Suppressor macrophage (primary cell): ENCODE measurements at regions not wholly inside any gene's neighbourhood (a gene's known extent, or its start where the extent isn't known, plus 50 kb on each side); places are given as distances from the start of the nearest gene placed in this dataset.

Source experiments
- DNase-seq, 4 experiments: peaks; one replicate each; pipeline ENCODE4 v3.0.0-alpha.2; 2020 to 2022

DNA sequence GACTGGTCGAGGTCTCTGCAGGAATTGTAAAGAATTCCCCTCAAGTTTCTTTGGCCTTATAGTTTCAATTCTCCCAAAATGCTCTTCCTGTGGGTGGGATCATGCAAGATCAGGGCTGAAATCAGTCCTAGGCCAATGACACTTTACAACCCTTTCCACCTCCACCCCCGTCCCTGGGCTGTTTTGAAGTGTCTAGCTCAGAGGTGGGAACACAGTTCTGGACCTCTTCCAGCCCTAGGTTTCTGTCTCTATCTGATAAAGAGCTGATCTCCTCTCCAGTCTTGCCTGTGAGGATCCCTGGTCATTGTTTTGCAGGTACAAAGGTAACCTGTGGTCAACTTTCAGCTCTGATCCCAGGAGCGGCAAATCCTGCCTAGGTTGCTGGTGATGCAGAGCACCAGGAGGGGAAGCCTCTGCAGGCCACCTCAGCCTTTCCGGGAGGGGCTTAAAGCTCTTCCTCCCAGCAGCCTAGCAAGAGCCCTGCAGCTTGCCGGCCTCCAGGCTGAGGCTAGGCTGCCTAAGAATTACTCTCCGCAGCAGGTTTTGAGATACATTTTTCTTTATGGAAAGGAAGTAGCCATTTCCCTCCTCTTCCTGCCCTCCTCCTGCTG, 69.8 kb upstream of the WIPF1 start:
- DNase-seq: peak; percentile 36 to 71 (median 60)

DNA sequence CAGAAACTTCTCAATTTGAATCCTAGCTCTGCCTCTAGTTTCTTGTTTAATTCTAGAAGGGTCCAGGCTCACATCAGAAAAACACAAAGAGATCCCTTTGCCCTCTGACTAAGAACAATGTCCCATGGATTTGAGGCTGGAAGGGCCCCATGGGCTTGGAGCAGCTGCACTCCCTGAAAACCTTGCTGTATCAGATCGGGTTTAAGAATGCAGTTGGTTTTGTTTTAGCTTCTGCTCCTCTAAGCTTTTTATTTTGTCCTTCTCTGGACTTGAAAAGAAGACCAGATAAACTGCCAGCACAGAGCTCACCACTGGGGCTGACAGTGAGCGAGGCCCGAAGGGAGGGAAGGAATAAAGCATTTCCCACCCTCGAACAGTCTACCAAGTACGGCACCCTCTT, 69.2 kb upstream of the WIPF1 start:
- peak in 2 of 4 experiments; percentile 11 to 18 for DNase-seq

DNA sequence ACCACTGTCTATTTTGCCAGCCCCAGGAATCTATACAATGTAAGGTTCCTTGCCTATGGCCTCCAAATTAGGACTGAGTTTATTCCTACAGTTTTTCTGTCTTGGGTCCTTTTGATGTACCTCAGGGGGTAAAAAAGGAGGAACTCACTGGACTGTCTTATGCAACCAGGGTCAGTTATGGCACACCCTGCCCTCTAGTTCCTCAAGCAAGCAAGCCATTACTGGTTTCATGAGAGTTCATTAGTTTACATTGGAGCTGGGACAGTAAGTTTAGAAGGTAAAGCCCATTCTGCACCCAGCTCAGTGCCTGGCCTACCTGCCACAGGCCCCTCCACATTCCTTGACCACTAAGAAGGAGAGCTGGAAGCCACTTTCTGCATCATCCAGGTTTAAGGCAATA, 68.7 kb upstream of the WIPF1 start:
- DNase-seq: peak; percentile 67 to 88 (median 85)

DNA sequence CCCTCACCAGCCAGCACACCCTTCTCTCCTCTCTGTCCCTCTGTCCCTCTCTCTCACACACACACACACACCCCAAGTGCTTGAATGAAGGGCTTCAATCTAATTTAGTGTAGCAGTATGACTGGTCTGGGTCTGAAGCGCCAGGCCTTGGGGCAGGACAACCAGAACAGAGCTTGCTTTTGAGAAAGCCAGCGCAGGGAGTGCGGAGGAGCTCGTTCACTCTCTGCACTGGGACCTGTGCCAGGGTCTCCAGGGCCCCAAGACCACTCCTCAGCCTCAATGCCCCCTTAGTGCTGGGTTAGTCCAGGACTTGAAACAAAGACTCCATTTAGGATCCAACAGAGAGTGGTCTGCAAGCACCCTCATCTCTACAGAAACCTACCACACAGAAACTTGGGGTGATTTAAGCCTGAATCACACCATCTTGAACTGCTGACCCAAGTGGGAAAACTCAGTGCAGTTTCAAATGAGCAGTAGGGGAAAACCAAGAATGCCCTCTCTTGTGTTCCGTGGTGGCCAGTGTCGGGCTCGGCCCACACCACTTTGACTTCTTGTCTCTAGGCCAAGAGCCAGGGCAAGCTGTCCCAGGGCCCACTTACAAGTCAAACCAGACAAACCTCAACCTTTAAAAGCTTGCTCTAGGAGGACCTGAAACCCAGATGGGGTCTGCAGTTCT, 66.6 kb upstream of the WIPF1 start:
- peak; percentile 19 to 65 (median 60) for DNase-seq

DNA sequence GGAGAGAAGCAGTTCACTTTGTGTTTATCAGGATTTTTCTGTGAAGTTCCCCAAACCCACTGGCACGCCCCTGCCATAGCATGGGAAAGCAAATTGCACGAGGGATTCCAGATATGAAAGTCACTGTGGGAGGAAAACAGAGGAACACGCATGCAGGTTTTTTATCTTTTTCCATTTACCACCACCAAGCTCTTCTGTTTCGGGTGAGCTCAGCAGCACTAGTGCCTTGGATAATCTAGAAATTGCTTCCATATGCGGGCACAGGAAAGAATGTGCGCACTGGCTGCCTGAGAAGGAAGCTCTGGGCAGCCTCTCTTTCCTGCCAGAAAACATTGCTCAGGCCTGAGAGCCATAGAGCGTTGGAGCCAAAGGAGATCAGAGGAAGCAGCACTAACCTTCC, 65.9 kb upstream of the WIPF1 start:
- DNase-seq: peak; percentile 61 to 77 (median 73)

DNA sequence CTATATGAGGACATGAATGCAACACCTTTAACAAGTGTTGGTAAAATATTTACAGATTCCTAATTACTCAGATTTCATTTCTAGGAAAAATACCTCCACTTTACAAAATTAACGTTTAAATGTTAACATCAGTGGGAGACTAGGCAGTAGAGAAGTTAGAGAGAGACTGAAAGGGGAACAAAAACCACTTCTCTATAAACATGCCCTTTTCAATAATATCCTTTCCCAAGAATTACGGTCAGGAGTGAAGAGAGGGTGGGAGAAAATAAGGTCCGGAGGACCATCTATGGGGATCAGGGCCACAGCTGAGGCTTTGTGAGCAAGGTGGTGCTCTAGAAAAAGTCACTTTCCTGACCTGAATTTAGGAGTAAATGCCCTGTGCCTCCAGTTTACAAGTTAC, 65.3 kb upstream of the WIPF1 start:
- peak; percentile 23 to 73 (median 56) for DNase-seq

DNA sequence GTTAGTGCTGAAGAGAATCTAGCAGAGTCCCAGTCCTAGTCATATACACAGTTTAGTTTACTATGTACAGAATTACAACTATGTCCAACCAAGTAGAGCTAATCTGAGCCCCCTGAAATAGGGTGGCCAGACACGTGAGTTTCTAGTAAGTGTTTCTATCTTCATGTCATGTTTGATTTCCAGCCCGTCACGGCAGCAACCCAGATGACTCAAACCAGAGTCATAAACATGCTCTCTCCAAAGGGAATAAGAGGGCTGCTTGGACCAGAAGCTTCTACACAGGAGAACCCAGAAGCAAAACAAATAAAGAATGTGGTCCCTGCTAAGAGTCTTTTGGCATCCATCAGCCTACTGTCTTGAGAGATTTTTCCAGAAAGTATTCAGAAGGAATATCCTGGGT, 64.9 kb upstream of the WIPF1 start:
- peak in 2 of 4 experiments; percentile 25 to 33 for DNase-seq

DNA sequence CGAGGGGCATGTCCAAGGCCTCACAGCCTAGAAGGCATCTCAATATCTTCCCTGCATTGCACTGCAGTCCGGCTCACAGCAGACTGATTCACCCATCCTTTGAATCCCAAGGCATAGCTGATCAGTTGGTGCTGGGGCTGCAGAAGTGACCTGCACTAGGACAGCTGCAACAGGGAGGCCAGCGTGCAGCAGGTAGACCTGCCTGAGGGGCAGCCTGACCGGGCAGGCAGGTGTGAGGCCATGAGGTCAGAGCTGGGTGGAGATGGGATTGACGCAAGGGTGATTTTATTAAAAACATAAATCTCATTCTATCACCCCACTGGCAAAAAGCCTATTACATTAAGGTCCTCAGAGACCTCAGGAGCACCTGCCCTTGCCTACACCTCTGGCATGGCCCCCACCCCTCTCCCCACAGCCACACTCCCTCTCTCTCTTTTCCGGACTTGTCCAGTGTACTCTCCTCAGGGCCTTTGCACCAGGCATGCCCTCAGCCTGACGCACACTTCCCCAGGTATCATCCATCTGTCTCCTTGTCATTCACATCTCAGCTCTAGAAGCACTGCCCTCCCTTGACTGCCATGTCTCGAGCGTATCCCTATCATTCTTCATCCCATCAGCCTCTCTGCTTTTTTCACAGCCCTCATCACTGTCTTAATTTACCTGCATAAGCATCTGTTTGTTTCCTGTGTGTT, 63.5 kb upstream of the WIPF1 start:
- DNase-seq: no peak

DNA sequence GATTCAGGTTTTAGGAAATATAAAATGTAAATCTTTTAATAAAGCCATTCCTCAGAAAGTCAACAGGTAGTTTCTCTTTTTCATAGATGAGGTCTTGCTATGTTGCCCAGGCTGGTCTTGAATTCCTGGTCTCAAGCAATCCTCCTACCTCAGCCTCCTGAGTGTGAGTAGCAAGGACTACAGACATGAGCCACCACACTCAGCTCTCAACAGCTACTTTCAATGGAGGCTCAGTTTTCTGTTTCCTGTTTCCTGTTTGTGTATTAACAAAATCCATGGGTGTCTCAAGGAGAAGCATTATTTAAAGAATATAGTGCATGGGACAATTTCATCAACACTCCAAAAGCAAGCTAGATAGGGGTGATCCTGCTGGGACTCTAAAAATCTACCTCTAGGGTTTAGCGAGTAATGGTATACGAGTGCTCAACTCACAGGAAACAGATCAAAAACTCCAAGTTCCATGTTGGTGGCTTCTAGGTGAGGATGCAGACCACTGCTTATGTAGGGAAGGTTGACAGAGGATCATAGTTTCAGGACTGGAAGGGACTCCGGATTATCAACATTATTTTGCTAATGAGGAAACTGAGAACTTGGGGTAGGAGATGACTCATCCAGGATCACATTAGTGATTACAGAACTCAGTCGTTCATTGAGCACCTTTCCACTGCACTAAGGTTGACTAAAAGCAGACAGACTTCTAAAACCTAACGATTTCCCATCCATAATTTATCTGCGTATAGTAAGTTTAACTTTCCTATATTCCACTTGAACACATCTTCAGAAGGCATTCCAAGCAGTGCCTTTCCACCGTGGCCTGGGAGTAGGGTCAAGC, 61.7 kb upstream of the WIPF1 start:
- no peak for DNase-seq

DNA sequence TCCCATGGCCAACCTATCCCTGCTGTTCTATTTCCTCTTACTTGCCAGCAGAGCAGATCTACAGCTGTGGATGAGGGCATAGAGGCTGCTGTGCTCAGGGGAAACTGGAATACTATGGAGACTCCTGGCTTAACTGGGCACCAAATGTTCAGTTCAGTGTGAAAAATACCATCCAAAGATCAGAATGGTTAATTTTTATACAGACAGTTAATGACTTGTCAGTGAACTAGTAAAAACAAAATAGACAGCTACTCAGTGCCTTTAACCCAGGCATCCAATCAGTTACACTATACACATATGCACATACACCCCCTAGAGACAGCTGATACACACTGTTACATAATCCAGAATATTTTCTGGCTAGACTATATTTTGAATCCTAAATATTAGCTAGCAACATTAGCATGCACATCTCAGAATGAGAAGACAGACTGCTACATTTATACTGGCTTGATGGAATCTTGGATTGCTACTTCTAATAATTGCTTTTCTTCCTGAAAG, 59.1 kb upstream of the WIPF1 start:
- DNase-seq: no peak

DNA sequence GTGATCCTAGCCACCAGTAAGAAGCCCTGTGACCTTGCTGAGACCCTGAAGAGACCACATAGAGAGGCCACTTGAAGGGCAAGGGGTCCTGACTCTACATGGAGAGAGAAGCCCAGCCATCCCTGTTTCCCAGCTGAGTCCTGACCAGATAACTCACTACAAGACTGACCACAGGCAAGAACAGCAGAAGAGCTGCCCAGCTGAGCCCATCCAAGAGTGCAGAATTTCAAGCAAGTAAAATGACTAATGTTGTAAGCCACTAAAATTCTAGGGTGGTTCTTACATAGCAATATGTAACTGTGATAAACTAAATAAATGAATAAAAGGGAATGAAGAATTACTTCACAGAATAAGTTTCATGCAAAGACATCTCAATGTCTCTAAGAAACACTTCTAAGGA, 58.4 kb upstream of the WIPF1 start:
- no peak for DNase-seq

DNA sequence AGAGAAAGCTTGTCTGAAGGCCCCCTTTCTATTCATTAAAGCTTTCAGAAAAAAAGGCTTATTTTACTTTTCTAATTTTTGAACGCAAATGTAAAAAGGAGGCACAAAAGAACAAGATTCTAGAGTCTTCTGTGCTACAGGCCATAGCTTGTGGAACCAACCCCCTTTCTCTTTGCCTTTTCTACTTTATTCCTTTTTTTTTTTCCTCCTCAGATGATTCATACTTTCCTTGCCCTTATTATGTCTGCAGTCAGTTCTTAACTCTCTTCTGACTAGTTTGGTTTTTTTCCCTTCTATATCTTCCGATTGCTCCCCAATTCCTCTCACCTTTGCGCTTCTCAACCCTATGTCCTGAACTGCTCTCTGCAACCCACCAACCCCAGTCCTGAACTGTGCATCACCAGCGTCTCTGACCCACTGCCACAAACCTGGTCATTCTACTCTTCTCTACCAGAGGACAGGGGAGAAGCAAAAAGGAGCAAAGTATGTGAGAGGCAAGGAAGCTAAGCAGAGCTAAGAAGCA, 56.9 kb upstream of the WIPF1 start:
- no peak for DNase-seq

DNA sequence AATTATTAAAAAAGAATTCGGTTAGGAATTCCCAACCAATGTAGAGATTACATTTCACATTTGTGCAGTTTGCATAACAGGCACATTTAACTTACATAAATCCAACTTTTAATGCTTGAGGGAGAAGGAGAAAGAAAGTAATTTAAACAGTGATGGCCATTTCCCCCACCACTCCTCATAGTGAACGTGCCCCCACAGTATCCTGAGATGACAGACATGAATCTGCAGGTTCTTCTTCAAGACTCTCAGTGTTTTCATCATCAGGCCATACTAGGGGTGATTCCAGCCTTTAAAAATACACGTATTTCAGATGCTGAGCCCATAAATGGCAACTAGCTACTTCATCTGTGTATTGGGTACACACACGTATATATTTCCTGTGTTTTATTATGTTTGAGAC, 51.3 kb upstream of the WIPF1 start:
- DNase-seq: no peak
